CD4-positive, CD25-positive, alpha-beta regulatory T cell (primary cell): ENCODE measurements at regions not wholly inside any gene's neighbourhood (a gene's known extent, or its start where the extent isn't known, plus 50 kb on each side); places are given as distances from the start of the nearest gene placed in this dataset.

Experiments
- ATAC-seq, 2 donors: fragments of 150-1000 bp; cut with Tn5 transposase; one replicate each; pipeline ENCODE4 v1.10.0; 2021; ENCODE audit warnings: low read depth in 2 of 2, moderate number of reproducible peaks in 2 of 2, moderate library complexity in 1 of 2
- DNase-seq, 3 donors: peaks; one replicate each; pipeline versions ENCODE4 v3.0.0 to v3.0.0-alpha.2; 2012 to 2022; ENCODE audit warnings: mixed read lengths in 1 of 3
- H3K27ac ChIP-seq: one replicate; pipeline ENCODE4 v1.7.0; 2013; ENCODE audit warnings: mild to moderate bottlenecking, low read length; ENCODE audit not compliant: insufficient read depth, poor library complexity, severe bottlenecking
- H3K27me3 ChIP-seq: one replicate; pipeline ENCODE4 v1.7.0; 2013; ENCODE audit warnings: low read length; ENCODE audit not compliant: control insufficient read depth, insufficient read depth
- H3K36me3 ChIP-seq: one replicate; pipeline ENCODE4 v1.7.0; 2013; ENCODE audit warnings: mild to moderate bottlenecking, low read length, moderate library complexity; ENCODE audit not compliant: control insufficient read depth, insufficient read depth
- H3K4me1 ChIP-seq: 2 replicates; pipeline ENCODE4 v1.7.0; 2013; ENCODE audit warnings: mild to moderate bottlenecking, low read length; ENCODE audit not compliant: insufficient read depth, control insufficient read depth, poor library complexity, severe bottlenecking
- H3K4me3 ChIP-seq: one replicate; pipeline ENCODE4 v1.7.0; 2013; ENCODE audit warnings: low read depth, mild to moderate bottlenecking, low read length, moderate library complexity
- H3K9me3 ChIP-seq, 2 experiments: 1 replicate in 1 of 2; 2 replicates in 1 of 2; pipeline ENCODE4 v1.7.0; 2013; ENCODE audit warnings: low read length in 2 of 2, mild to moderate bottlenecking in 1 of 2, moderate library complexity in 1 of 2; ENCODE audit not compliant: control insufficient read depth in 2 of 2
- H3K27ac Mint-ChIP-seq, 3 donors: one replicate each; pipeline ENCODE4 v1.8.0; 2020 to 2022; ENCODE audit warnings: mild to moderate bottlenecking in 3 of 3, mixed read lengths in 3 of 3, moderate library complexity in 2 of 3
- H3K27me3 Mint-ChIP-seq: one replicate; pipeline ENCODE4 v1.8.0; 2022; ENCODE audit warnings: mild to moderate bottlenecking, mixed read lengths
- H3K36me3 Mint-ChIP-seq: one replicate; pipeline ENCODE4 v1.8.0; 2020; ENCODE audit warnings: mixed read lengths
- H3K4me1 Mint-ChIP-seq, 4 donors: one replicate each; pipeline ENCODE4 v1.8.0; 2020 to 2022; ENCODE audit warnings: mixed read lengths in 4 of 4, mild to moderate bottlenecking in 1 of 4
- H3K4me3 Mint-ChIP-seq, 4 donors: one replicate each; pipeline ENCODE4 v1.8.0; 2020 to 2022; ENCODE audit warnings: mild to moderate bottlenecking in 4 of 4, mixed read lengths in 4 of 4, moderate library complexity in 3 of 4
- H3K9me3 Mint-ChIP-seq, 7 donors: one replicate each; pipeline ENCODE4 v1.8.0; 2020 to 2022; ENCODE audit warnings: mixed read lengths in 7 of 7, mild to moderate bottlenecking in 3 of 7, moderate library complexity in 2 of 7

DNA sequence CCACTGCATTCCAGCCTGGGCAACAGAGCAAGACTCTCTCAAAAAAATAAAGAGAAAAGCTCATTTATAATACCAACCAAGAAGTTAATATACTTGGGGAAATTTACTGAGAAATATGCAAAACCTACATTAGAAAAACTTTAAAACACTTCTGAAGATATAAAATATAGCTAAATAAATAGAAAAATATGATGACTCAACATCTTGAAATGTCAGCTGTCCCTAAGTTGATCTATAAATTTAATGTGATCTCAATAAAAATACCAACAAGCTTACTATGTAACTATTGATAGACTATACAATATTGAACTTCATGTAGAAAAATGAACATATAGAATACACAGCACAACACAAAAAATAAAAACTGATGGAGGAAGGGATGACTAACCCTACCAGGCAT, 87.5 kb upstream of the INTU start:
- H3K27me3 ChIP-seq: no peaks in the 10 kb centered on the region
- Mint-ChIP-seq H3K27me3 (peaks cover 4% of the 10 kb centered on the region), H3K36me3 (no peaks in the 10 kb centered on the region), H3K4me3 (no peak overlapping the region), H3K27ac (no peak overlapping the region), H3K4me1 (no peaks in the 10 kb centered on the region), H3K9me3 (peaks cover 0 to 7% (median 0%) of the 10 kb centered on the region in 7 donors)
- H3K36me3 ChIP-seq: no peaks in the 10 kb centered on the region
- DNase-seq: no peak
- H3K4me3 ChIP-seq: no peak overlapping the region
- H3K4me1 ChIP-seq: no peaks in the 10 kb centered on the region
- ATAC-seq: no peak
- no peak overlapping the region for H3K27ac ChIP-seq
- H3K9me3 ChIP-seq: no peaks in the 10 kb centered on the region

DNA sequence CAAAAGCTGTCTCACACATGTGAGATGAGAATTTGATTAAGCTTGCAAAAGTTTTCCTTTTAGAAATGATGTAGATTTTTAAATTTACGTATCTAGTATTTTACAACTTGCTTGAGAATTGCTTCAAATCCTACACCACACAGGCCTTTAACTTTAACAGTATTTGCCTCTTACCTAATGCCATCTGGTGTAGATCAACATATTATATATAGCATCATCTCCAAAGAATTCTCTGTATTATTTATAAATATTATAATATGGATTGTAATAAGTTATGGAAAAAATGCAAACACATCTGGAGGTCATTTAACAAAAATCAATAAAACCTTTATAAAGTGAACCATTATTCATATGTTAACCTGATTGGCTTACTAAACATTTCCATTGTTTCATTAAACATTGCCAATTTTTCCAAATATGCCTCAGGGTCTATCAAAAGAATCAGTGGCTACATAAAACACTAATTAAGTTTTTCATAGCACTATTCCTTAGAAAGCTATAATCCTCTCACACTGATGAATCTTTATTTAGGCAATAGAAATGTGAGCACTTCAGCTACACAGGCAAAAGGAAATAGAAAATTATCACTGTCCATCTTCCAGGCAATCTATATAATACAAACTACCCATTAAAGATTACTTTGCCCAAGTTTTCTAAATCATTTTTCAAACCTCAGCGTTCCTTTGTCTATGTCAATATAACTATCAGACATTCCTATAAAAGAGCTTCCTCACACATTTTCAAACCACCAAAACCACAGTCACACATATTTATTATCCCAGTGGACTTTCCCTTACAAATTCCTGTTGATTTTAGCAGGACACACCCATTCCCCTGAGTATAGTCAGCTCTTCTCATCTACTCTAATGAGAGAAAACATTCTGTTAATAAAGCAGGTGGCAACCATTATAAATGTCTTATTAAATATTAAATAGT, 83.5 kb upstream of the INTU start:
- H3K27me3 Mint-ChIP-seq: no peaks in the 10 kb centered on the region
- no peak for DNase-seq
- no peaks in the 10 kb centered on the region for H3K4me1 Mint-ChIP-seq
- no peaks in the 10 kb centered on the region for H3K27me3 ChIP-seq
- ATAC-seq: no peak
- H3K4me1 ChIP-seq: no peaks in the 10 kb centered on the region
- no peak overlapping the region for H3K4me3 Mint-ChIP-seq
- H3K4me3 ChIP-seq: no peak overlapping the region
- H3K36me3 ChIP-seq: no peaks in the 10 kb centered on the region
- H3K9me3 ChIP-seq: no peaks in the 10 kb centered on the region
- no peak overlapping the region for H3K27ac ChIP-seq
- H3K27ac Mint-ChIP-seq: no peak overlapping the region
- H3K36me3 Mint-ChIP-seq: no peaks in the 10 kb centered on the region
- H3K9me3 Mint-ChIP-seq: peaks cover 0 to 4% (median 0%) of the 10 kb centered on the region in 7 donors

DNA sequence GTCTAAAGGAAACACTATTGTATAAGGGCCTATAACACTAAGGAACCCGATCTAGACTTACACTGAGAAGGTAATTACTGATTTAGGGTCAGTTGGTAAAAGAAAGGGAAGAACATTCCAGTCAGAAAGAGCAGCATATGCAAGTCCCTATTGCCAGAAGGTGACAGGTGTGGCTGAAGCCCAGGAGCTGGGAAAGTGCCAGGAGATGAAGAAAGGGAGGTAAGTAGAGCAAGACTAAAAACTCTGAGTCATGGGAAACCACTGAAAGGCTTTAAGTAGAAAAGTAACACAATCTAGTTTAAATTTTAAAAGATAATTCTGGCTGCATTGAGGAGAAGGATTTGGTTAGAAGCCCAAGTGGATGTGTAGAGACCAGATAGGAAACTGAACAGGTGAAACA, 77.7 kb upstream of the INTU start:
- no peaks in the 10 kb centered on the region for H3K36me3 ChIP-seq
- H3K4me3 ChIP-seq: no peak overlapping the region
- Mint-ChIP-seq H3K9me3 (no peaks in the 10 kb centered on the region), H3K4me1 (no peaks in the 10 kb centered on the region), H3K27ac (no peak overlapping the region), H3K4me3 (no peak overlapping the region), H3K27me3 (no peaks in the 10 kb centered on the region), H3K36me3 (no peaks in the 10 kb centered on the region)
- ATAC-seq (no peak), DNase-seq (no peak)
- no peaks in the 10 kb centered on the region for H3K9me3 ChIP-seq
- H3K4me1 ChIP-seq: no peaks in the 10 kb centered on the region
- no peak overlapping the region for H3K27ac ChIP-seq
- no peaks in the 10 kb centered on the region for H3K27me3 ChIP-seq

DNA sequence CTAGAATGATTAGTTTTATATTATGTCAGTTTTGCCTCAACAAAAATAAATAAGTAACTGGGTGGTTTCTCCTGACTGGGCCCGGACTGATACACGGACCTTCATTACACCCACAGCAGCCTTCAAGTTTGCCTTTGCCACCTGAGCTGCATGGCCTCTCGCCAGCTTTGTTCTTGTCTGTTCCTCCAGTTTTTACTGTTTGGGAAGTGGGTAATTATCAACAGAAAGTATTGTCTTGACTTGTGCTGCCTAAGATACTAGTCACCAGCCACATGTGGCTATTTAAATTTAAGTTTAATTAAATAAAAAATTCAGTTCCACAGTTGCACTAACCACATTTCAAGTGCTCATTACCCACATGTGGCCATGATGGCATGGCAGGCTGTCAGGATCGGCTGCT, 74.7 kb upstream of the INTU start:
- Mint-ChIP-seq H3K4me3 (no peak overlapping the region), H3K27ac (no peak overlapping the region)

DNA sequence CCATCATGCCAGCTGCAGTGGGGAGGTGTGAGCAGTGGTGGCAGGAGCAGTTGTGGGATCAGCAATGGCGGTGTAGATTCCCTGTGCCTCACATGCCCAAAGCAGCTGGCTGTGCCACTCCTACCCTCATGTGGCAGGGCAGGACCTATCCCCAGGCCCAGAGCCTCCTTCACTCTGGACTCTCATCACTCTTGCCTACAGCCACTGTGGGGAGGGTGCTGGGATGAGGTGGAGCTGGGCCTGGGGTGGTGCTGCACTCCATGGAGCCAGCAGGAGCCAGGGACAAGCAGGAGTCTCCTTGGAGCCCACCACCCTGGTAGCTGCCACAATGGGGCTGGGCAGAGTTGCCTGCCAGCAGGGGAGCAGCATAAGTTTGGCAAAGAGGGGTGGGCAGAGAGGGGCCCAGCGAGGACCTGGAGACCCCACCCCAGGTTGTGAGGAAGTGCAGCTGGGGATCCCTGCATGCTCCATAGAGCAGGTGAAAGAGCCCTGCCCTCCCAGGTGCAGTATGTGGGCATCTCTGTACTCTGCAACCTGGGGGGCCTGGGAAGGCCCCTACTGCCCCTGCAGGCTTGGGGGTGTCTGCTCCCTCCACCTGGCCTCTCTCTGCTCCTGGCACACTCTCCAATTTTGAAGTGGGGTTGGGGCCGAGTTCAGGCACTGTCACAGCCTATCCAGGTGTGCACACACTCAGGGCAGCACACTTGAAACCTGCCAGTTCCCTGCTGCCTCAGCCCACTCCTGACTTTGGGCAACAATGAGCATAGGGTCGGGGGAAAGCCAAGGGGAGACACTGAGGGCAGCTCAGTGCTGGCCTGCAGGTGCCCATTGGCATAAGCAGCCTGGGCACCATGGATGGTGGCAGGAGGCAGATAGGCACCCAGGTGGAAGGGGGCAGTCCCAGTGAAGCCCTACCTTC, 74.0 kb upstream of the INTU start:
- H3K27me3 Mint-ChIP-seq: no peaks in the 10 kb centered on the region
- H3K4me3 Mint-ChIP-seq: no peak overlapping the region
- Histone ChIP-seq H3K27me3 (no peaks in the 10 kb centered on the region), H3K4me1 (no peaks in the 10 kb centered on the region), H3K4me3 (no peak overlapping the region), H3K27ac (no peak overlapping the region), H3K9me3 (no peaks in the 10 kb centered on the region), H3K36me3 (no peaks in the 10 kb centered on the region)
- H3K27ac Mint-ChIP-seq: no peak overlapping the region
- H3K9me3 Mint-ChIP-seq: no peaks in the 10 kb centered on the region
- DNase-seq (no peak), ATAC-seq (no peak)
- no peaks in the 10 kb centered on the region for H3K36me3 Mint-ChIP-seq
- H3K4me1 Mint-ChIP-seq: no peaks in the 10 kb centered on the region

More for the DNA sequence above, 74.7 kb upstream of the INTU start:
- Histone ChIP-seq H3K27ac (no peak overlapping the region), H3K4me1 (no peaks in the 10 kb centered on the region), H3K9me3 (no peaks in the 10 kb centered on the region), H3K4me3 (no peak overlapping the region), H3K36me3 (no peaks in the 10 kb centered on the region), H3K27me3 (no peaks in the 10 kb centered on the region)
- Mint-ChIP-seq H3K36me3 (no peaks in the 10 kb centered on the region), H3K9me3 (no peaks in the 10 kb centered on the region), H3K4me1 (no peaks in the 10 kb centered on the region), H3K27me3 (no peaks in the 10 kb centered on the region)
- ATAC-seq: no peak
- no peak for DNase-seq

DNA sequence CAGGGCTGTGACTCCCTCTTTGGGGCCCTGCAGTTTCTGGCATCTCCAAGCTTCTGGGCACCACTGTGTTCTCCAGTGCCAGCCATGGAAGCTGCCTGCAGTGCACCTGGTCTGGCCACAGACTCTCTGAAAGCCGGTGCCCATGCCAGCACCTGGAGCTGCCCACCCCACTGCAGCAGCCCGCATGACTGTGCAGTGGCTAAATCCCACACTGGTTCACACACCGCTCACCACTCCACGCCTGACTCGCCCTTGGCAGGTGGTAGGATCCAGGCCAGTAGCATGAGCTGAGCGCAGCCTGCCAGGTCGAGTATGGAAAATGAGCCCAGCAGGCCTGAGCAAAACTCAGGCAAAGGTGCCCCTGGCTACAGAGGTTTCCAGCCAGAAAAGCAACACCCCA, 72.8 kb upstream of the INTU start:
- Histone ChIP-seq H3K4me1 (no peaks in the 10 kb centered on the region), H3K9me3 (no peaks in the 10 kb centered on the region), H3K27me3 (no peaks in the 10 kb centered on the region), H3K4me3 (no peak overlapping the region), H3K27ac (no peak overlapping the region), H3K36me3 (no peaks in the 10 kb centered on the region)
- Mint-ChIP-seq H3K4me3 (no peak overlapping the region), H3K4me1 (no peaks in the 10 kb centered on the region), H3K27me3 (no peaks in the 10 kb centered on the region), H3K27ac (peak overlapping the region in 1 of 3 donors; percentile 9), H3K36me3 (no peaks in the 10 kb centered on the region), H3K9me3 (no peaks in the 10 kb centered on the region)
- DNase-seq (no peak), ATAC-seq (no peak)

DNA sequence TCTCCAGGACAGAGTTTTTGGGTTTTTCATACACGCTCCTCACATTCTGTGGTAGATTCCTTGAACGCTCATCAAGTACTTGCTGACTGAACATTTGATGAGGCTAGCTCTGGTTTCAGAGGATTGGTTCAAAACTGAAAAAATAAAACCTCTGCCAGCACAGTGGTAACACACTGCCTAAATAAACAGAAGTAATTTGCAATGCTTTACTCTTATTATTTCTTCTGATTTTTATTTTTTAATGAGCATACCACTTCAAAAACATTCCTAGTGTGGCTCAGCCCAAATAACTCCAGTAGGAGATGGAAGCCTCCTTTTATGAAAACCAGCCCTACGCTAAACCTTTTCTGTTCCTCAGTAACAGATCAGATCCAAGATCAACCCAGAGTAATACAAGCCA, 72.0 kb upstream of the INTU start:
- no peak for ATAC-seq
- H3K4me3 ChIP-seq: no peak overlapping the region

More for the DNA sequence above, 72.0 kb upstream of the INTU start:
- no peak overlapping the region for H3K27ac Mint-ChIP-seq
- H3K27ac ChIP-seq: no peak overlapping the region
- H3K9me3 ChIP-seq: no peaks in the 10 kb centered on the region
- H3K4me3 Mint-ChIP-seq: no peak overlapping the region
- no peaks in the 10 kb centered on the region for H3K36me3 ChIP-seq
- H3K27me3 ChIP-seq: no peaks in the 10 kb centered on the region
- H3K4me1 ChIP-seq: no peaks in the 10 kb centered on the region
- peaks cover 0 to 3% (median 0%) of the 10 kb centered on the region in 7 donors for H3K9me3 Mint-ChIP-seq
- no peaks in the 10 kb centered on the region for H3K4me1 Mint-ChIP-seq
- H3K36me3 Mint-ChIP-seq: no peaks in the 10 kb centered on the region
- no peaks in the 10 kb centered on the region for H3K27me3 Mint-ChIP-seq
- DNase-seq: no peak
